WTC11 (cell line): ENCODE measurements at regions not wholly inside any gene's neighbourhood (a gene's known extent, or its start where the extent isn't known, plus 50 kb on each side); places are given as distances from the start of the nearest gene placed in this dataset.

Experiments used
- ATAC-seq: fragments of 200-7000 bp; cut with Tn5 transposase; 2 replicates; pipeline ENCODE4 v1.10.0; 2021; ENCODE audit warnings: mild to moderate bottlenecking, moderate library complexity
- CTCF ChIA-PET: fragments of 300-600 bp; sonication (Branson Sonifier 250); formaldehyde crosslinking; loops from one replicate; lab custom pipeline; 2021; ENCODE audit warnings: antibody characterized with exemption; lab: Charles Lee
- POLR2A ChIA-PET: fragments of 350-600 bp; sonication (Branson Sonifier 250); formaldehyde crosslinking; loops from one replicate; lab custom pipeline; 2021; ENCODE audit warnings: antibody characterized with exemption; lab: Charles Lee
- DNase-seq: peaks from one replicate; pipeline ENCODE4 v3.0.0; 2021; ENCODE audit warnings: low spot score
- H3K27ac Mint-ChIP-seq: 2 replicates; pipeline ENCODE4 v1.8.0; 2021; ENCODE audit warnings: mixed read lengths
- H3K27me3 Mint-ChIP-seq: 2 replicates; pipeline ENCODE4 v1.8.0; 2021; ENCODE audit warnings: low read depth, mild to moderate bottlenecking, moderate library complexity, mixed read lengths
- H3K36me3 Mint-ChIP-seq: 2 replicates; pipeline ENCODE4 v1.8.0; 2021; ENCODE audit warnings: mixed read lengths
- H3K4me1 Mint-ChIP-seq: 2 replicates; pipeline ENCODE4 v1.8.0; 2022; ENCODE audit warnings: mixed read lengths
- H3K4me3 Mint-ChIP-seq: 2 replicates; pipeline ENCODE4 v1.8.0; 2021; ENCODE audit warnings: mild to moderate bottlenecking, moderate library complexity, mixed read lengths
- H3K9me3 Mint-ChIP-seq: 2 replicates; pipeline ENCODE4 v1.8.0; 2021; ENCODE audit warnings: mixed read lengths
- ATF1 ChIP-seq: sonication (generic); formaldehyde crosslinking; IDR thresholded peaks from 2 replicates; pipeline ENCODE4 v1.8.1; 2023; ENCODE audit warnings: mild to moderate bottlenecking, moderate library complexity, missing genetic modification reagents
- CREB1 ChIP-seq: sonication (generic); formaldehyde crosslinking; IDR thresholded peaks from 2 replicates; pipeline ENCODE4 v1.8.0; 2023; ENCODE audit warnings: mild to moderate bottlenecking, missing genetic modification reagents
- ESRRA ChIP-seq: sonication (generic); formaldehyde crosslinking; IDR thresholded peaks from 2 replicates; pipeline ENCODE4 v1.8.1; 2022; ENCODE audit warnings: mild to moderate bottlenecking, missing genetic modification reagents, borderline replicate concordance
- FOXP1 ChIP-seq: sonication (generic); formaldehyde crosslinking; IDR thresholded peaks from 2 replicates; pipeline ENCODE4 v1.8.0; 2022; ENCODE audit warnings: missing genetic modification reagents, mild to moderate bottlenecking, moderate library complexity, borderline replicate concordance
- IRF1 ChIP-seq: sonication (generic); formaldehyde crosslinking; IDR thresholded peaks from 2 replicates; pipeline ENCODE4 v1.8.0; 2023; ENCODE audit warnings: missing genetic modification reagents
- IRF2 ChIP-seq: sonication (generic); formaldehyde crosslinking; IDR thresholded peaks from 2 replicates; pipeline ENCODE4 v1.8.0; 2022; ENCODE audit warnings: low read depth, missing genetic modification reagents, borderline replicate concordance
- JAZF1 ChIP-seq: fragments of 250-450 bp; sonication (Bioruptor Pico); IDR thresholded peaks from 2 replicates; pipeline ENCODE4 v1.9.0; 2021; ENCODE audit warnings: moderate library complexity, mild to moderate bottlenecking, inconsistent platforms
- MYBL2 ChIP-seq: sonication (generic); formaldehyde crosslinking; IDR thresholded peaks from 2 replicates; pipeline ENCODE4 v1.8.1; 2023; ENCODE audit warnings: mild to moderate bottlenecking, moderate library complexity, missing genetic modification reagents
- NFE2L1 ChIP-seq: sonication (generic); formaldehyde crosslinking; IDR thresholded peaks from 2 replicates; pipeline ENCODE4 v1.8.1; 2023; ENCODE audit warnings: missing genetic modification reagents
- NR2C2 ChIP-seq: sonication (generic); formaldehyde crosslinking; IDR thresholded peaks from 2 replicates; pipeline ENCODE4 v1.8.0; 2022; ENCODE audit warnings: mild to moderate bottlenecking, missing genetic modification reagents
- NR3C1 ChIP-seq: sonication (generic); formaldehyde crosslinking; conservative IDR thresholded peaks from 2 replicates; pipeline ENCODE4 v1.8.1; 2023; ENCODE audit warnings: low read depth, mild to moderate bottlenecking, missing genetic modification reagents
- PRDM15 ChIP-seq: sonication (generic); formaldehyde crosslinking; IDR thresholded peaks from 2 replicates; pipeline ENCODE4 v1.8.0; 2022; ENCODE audit warnings: missing genetic modification reagents
- SMAD3 ChIP-seq: sonication (generic); formaldehyde crosslinking; IDR thresholded peaks from 2 replicates; pipeline ENCODE4 v1.8.0; 2022; ENCODE audit warnings: missing genetic modification reagents, mild to moderate bottlenecking, borderline replicate concordance
- SOX15 ChIP-seq: fragments of 250-450 bp; sonication (Bioruptor Pico); IDR thresholded peaks from 2 replicates; pipeline ENCODE4 v1.9.0; 2021; ENCODE audit warnings: mild to moderate bottlenecking
- ZNF219 ChIP-seq: sonication (generic); formaldehyde crosslinking; IDR thresholded peaks from 2 replicates; pipeline ENCODE4 v1.8.0; 2023; ENCODE audit warnings: missing genetic modification reagents, mild to moderate bottlenecking, borderline replicate concordance
- ZNF263 ChIP-seq: sonication (generic); formaldehyde crosslinking; IDR thresholded peaks from 2 replicates; pipeline ENCODE4 v1.8.1; 2022; ENCODE audit warnings: low read depth, mild to moderate bottlenecking, moderate library complexity, missing genetic modification reagents
- ZNF396 ChIP-seq: fragments of 250-450 bp; sonication (Bioruptor Pico); IDR thresholded peaks from 2 replicates; pipeline ENCODE4 v1.8.0; 2021; ENCODE audit warnings: mild to moderate bottlenecking, moderate library complexity, borderline replicate concordance
- ZNF512 ChIP-seq: sonication (generic); formaldehyde crosslinking; IDR thresholded peaks from 2 replicates; pipeline ENCODE4 v1.8.1; 2022; ENCODE audit warnings: missing genetic modification reagents, borderline replicate concordance
- ZNF671 ChIP-seq: fragments of 250-450 bp; sonication (Bioruptor Pico); IDR thresholded peaks from 2 replicates; pipeline ENCODE4 v1.8.0; 2021; ENCODE audit warnings: mild to moderate bottlenecking
- TF ChIP-seq, protein P1 (sequence below): sonication (generic); formaldehyde crosslinking; IDR thresholded peaks from 2 replicates; pipeline ENCODE4 v1.8.1; 2023; ENCODE audit warnings: mild to moderate bottlenecking, missing genetic modification reagents, moderate library complexity
- TF ChIP-seq, protein P2 (sequence below): fragments of 250-450 bp; sonication (Bioruptor Pico); IDR thresholded peaks from 2 replicates; pipeline ENCODE4 v1.9.0; 2021; ENCODE audit warnings: moderate library complexity, mild to moderate bottlenecking, inconsistent platforms, borderline replicate concordance
- TF ChIP-seq, protein P3 (sequence below): sonication (generic); formaldehyde crosslinking; IDR thresholded peaks from 2 replicates; pipeline ENCODE4 v1.8.1; 2023; ENCODE audit warnings: mild to moderate bottlenecking, missing genetic modification reagents, moderate library complexity

GRCh38 chr9:79140751-79141150, 431.0 kb upstream of the TLE4 start:
- Mint-ChIP-seq H3K4me3 (no peak overlapping the region), H3K9me3 (no peaks in the 10 kb centered on the region), H3K36me3 (no peaks in the 10 kb centered on the region), H3K4me1 (no peaks in the 10 kb centered on the region), H3K27ac (no peak overlapping the region), H3K27me3 (no peaks in the 10 kb centered on the region)
- DNase-seq = no peak
- no peak for ATAC-seq
- ChIA-PET CTCF (interaction anchor here (0.5 to 2.0 kb wide), 5 partner anchors 12 to 272 kb away, joined by 3 to 7 read pairs (median 4); no protein-coding TSS in a partner anchor), POLR2A (no interaction called here)
- TF ChIP-seq, protein P1, sequence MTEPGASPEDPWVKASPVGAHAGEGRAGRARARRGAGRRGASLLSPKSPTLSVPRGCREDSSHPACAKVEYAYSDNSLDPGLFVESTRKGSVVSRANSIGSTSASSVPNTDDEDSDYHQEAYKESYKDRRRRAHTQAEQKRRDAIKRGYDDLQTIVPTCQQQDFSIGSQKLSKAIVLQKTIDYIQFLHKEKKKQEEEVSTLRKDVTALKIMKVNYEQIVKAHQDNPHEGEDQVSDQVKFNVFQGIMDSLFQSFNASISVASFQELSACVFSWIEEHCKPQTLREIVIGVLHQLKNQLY = no peak
- TF ChIP-seq ZNF396 (CRISPR knock-in tag) = no peak
- TF ChIP-seq ATF1 (CRISPR knock-in tag) = no peak
- TF ChIP-seq, protein P2, sequence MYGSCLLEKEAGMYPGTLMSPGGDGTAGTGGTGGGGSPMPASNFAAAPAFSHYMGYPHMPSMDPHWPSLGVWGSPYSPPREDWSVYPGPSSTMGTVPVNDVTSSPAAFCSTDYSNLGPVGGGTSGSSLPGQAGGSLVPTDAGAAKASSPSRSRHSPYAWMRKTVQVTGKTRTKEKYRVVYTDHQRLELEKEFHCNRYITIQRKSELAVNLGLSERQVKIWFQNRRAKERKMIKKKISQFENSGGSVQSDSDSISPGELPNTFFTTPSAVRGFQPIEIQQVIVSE (CRISPR knock-in tag) = no peak
- no peak for TF ChIP-seq IRF2 (CRISPR knock-in tag)
- no peak for TF ChIP-seq JAZF1
- TF ChIP-seq NFE2L1 (CRISPR knock-in tag) = no peak
- TF ChIP-seq ZNF263 (CRISPR knock-in tag) = no peak
- no peak for TF ChIP-seq MYBL2 (CRISPR knock-in tag)
- no peak for TF ChIP-seq SOX15
- TF ChIP-seq ESRRA (CRISPR knock-in tag) = no peak
- no peak for TF ChIP-seq PRDM15
- TF ChIP-seq FOXP1 (CRISPR knock-in tag) = no peak
- TF ChIP-seq CREB1 (CRISPR knock-in tag) = no peak
- TF ChIP-seq ZNF671 (CRISPR knock-in tag) = no peak
- TF ChIP-seq IRF1 = no peak
- TF ChIP-seq NR3C1 (CRISPR knock-in tag) = no peak
- TF ChIP-seq ZNF512 (CRISPR knock-in tag) = no peak
- no peak for TF ChIP-seq NR2C2 (CRISPR knock-in tag)

GRCh38 chr9:79143211-79143610, 428.6 kb upstream of the TLE4 start:
- TF ChIP-seq ZNF512 (CRISPR knock-in tag) (no peak), ZNF219 (CRISPR knock-in tag) (no peak), SMAD3 (no peak)
- TF ChIP-seq, protein P3, sequence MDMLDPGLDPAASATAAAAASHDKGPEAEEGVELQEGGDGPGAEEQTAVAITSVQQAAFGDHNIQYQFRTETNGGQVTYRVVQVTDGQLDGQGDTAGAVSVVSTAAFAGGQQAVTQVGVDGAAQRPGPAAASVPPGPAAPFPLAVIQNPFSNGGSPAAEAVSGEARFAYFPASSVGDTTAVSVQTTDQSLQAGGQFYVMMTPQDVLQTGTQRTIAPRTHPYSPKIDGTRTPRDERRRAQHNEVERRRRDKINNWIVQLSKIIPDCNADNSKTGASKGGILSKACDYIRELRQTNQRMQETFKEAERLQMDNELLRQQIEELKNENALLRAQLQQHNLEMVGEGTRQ = no peak
- TF ChIP-seq, all 79 proteins: peak for 0
- ChIA-PET CTCF (interaction anchor here (1.9 kb wide), 1 partner anchor 9 kb away, joined by 6 read pairs; no protein-coding TSS in a partner anchor), POLR2A (no interaction called here)
- no peak overlapping the region for H3K4me3 Mint-ChIP-seq
- H3K9me3 Mint-ChIP-seq = peaks cover 8% of the 10 kb centered on the region
- no peaks in the 10 kb centered on the region for H3K4me1 Mint-ChIP-seq
- ATAC-seq (no peak), DNase-seq (no peak)
- no peak overlapping the region for H3K27ac Mint-ChIP-seq
- H3K36me3 Mint-ChIP-seq = no peaks in the 10 kb centered on the region
- no peaks in the 10 kb centered on the region for H3K27me3 Mint-ChIP-seq
